ENCODE measurements at regions not wholly inside any gene's neighbourhood (a gene's known extent, or its start where the extent isn't known, plus 50 kb on each side); places are given as distances from the start of the nearest gene placed in this dataset.

DNA sequence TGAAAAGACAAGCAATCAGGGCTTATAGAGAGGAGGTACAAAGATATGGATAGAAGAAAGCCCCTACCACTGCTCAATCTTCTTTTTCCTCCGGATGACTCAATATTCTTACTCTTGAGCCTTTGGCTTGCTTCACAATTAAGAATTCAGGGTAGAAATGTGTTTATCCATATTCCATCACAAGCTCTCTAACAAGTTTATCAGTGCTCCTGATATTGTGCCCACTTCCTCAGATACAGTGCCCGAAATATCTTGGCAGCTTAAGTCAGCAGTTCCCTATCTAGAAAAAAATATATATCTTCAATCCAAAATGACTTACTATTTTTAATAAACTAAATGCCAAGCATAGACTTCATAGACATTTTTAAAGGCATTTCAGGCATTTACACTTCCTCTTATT, 255.1 kb upstream of the FAT3 start:
- H3K27me3 ChIP-seq (ENCODE audit: insufficient read depth, low read depth) = no peaks in the 10 kb centered on the region
- no peak overlapping the region for H3K4me2 ChIP-seq

DNA sequence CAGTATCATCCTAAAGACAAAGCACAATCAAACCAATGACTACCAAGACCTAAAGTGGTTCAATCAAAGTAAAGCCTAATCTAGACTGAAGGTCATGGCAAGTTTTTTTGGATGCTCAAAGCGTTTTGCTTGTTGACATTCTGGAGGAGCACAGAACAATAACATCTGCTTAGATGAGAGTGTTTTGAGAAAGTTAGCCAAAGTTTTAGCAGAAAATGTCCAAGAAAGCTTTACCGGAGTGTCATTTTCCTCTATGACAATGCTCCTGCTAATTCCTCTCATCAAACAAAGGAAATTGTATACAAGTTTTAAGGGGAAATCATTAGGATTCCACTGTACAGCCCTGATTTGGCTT, 256.9 kb upstream of the FAT3 start:
- Histone ChIP-seq H4K20me1 (ENCODE audit: insufficient read depth) (no peaks in the 10 kb centered on the region), H3K4me1 (ENCODE audit: low read depth, poor library complexity, severe bottlenecking) (no peaks in the 10 kb centered on the region), H3K9ac (no peak overlapping the region), H3K27me3 (ENCODE audit: insufficient read depth, low read depth) (no peaks in the 10 kb centered on the region), H3K36me3 (ENCODE audit: insufficient read depth) (no peaks in the 10 kb centered on the region), H3K79me2 (ENCODE audit: insufficient read depth, low read depth) (no peaks in the 10 kb centered on the region), H2AFZ (ENCODE audit: low read depth) (no peak overlapping the region), H3K4me3 (IDR thresholded peaks at IDR 0.05; ENCODE audit: insufficient read depth, low read depth, low read length) (no peak overlapping the region), H3K4me2 (no peak overlapping the region), H3K27ac (no peak overlapping the region)
- TF ChIP-seq CTCF (conservative IDR thresholded peaks at IDR 0.05; ENCODE audit: low read depth, low read length) = no peak

More for the DNA sequence above, 255.1 kb upstream of the FAT3 start:
- Histone ChIP-seq H4K20me1 (ENCODE audit: insufficient read depth) (no peaks in the 10 kb centered on the region), H3K9ac (no peak overlapping the region), H3K36me3 (ENCODE audit: insufficient read depth) (no peaks in the 10 kb centered on the region), H3K27ac (no peak overlapping the region), H3K79me2 (ENCODE audit: insufficient read depth, low read depth) (no peaks in the 10 kb centered on the region), H3K4me3 (IDR thresholded peaks at IDR 0.05; ENCODE audit: insufficient read depth, low read depth, low read length) (no peak overlapping the region), H3K4me1 (ENCODE audit: low read depth, poor library complexity, severe bottlenecking) (no peaks in the 10 kb centered on the region), H2AFZ (ENCODE audit: low read depth) (no peak overlapping the region)
- no peak for TF ChIP-seq CTCF (conservative IDR thresholded peaks at IDR 0.05; ENCODE audit: low read depth, low read length)

GRCh38 chr11:91967026-91967690, 257.5 kb upstream of the FAT3 start:
- H3K36me3 ChIP-seq (ENCODE audit: insufficient read depth) = no peaks in the 10 kb centered on the region
- H3K4me3 ChIP-seq (IDR thresholded peaks at IDR 0.05; ENCODE audit: insufficient read depth, low read depth, low read length) = no peak overlapping the region
- H3K27me3 ChIP-seq (ENCODE audit: insufficient read depth, low read depth) = no peaks in the 10 kb centered on the region
- H3K79me2 ChIP-seq (ENCODE audit: insufficient read depth, low read depth) = no peaks in the 10 kb centered on the region
- no peak for TF ChIP-seq CTCF (conservative IDR thresholded peaks at IDR 0.05; ENCODE audit: low read depth, low read length)
- no peaks in the 10 kb centered on the region for H4K20me1 ChIP-seq (ENCODE audit: insufficient read depth)
- H3K4me1 ChIP-seq (ENCODE audit: low read depth, poor library complexity, severe bottlenecking) = no peaks in the 10 kb centered on the region
- no peak overlapping the region for H3K4me2 ChIP-seq
- no peak overlapping the region for H3K9ac ChIP-seq
- no peak overlapping the region for H2AFZ ChIP-seq (ENCODE audit: low read depth)
- no peak overlapping the region for H3K27ac ChIP-seq

GRCh38 chr11:91966368-91966767, 258.2 kb upstream of the FAT3 start:
- Histone ChIP-seq H3K4me2 (no peak overlapping the region), H3K27ac (no peak overlapping the region), H3K36me3 (ENCODE audit: insufficient read depth) (no peaks in the 10 kb centered on the region), H3K27me3 (ENCODE audit: insufficient read depth, low read depth) (no peaks in the 10 kb centered on the region), H3K4me1 (ENCODE audit: low read depth, poor library complexity, severe bottlenecking) (no peaks in the 10 kb centered on the region), H3K79me2 (ENCODE audit: insufficient read depth, low read depth) (no peaks in the 10 kb centered on the region), H4K20me1 (ENCODE audit: insufficient read depth) (no peaks in the 10 kb centered on the region), H2AFZ (ENCODE audit: low read depth) (no peak overlapping the region), H3K9ac (no peak overlapping the region), H3K4me3 (IDR thresholded peaks at IDR 0.05; ENCODE audit: insufficient read depth, low read depth, low read length) (no peak overlapping the region)
- no peak for TF ChIP-seq CTCF (conservative IDR thresholded peaks at IDR 0.05; ENCODE audit: low read depth, low read length)
